ENCODE measurements at regions not wholly inside any gene's neighbourhood (a gene's known extent, or its start where the extent isn't known, plus 50 kb on each side); places are given as distances from the start of the nearest gene placed in this dataset.
"Not testable (repeated sequence)": the region's sequence is repeated elsewhere in the genome, so short reads cannot be mapped to it uniquely, and the experiment has no call there.

GRCh38 chr2:155583674-155584195 lies 748.8 kb downstream of the NR4A2 start:
- ChIA-PET CTCF (no interaction called here), POLR2A (no interaction called here)
- no peak for TF ChIP-seq SP1 (IDR thresholded peaks at IDR 0.05)
- TF ChIP-seq ZNF384 (IDR thresholded peaks at IDR 0.05) = no peak
- no peak for TF ChIP-seq BHLHE40 (IDR thresholded peaks at IDR 0.05; ENCODE audit: borderline replicate concordance)
- no peak for TF ChIP-seq SUZ12 (IDR thresholded peaks at IDR 0.05)
- no peak for TF ChIP-seq ELF4 (IDR thresholded peaks at IDR 0.05)
- TF ChIP-seq FOXM1 (IDR thresholded peaks at IDR 0.05; ENCODE audit: borderline replicate concordance) = no peak
- no peak for DNase-seq (ENCODE audit: extremely low spot score)

- CTCF ChIA-PET = no interaction called here
- no peak for TF ChIP-seq SP1 (IDR thresholded peaks at IDR 0.05)
- no peak for TF ChIP-seq FOXK2 (IDR thresholded peaks at IDR 0.05)
- no peak for TF ChIP-seq HDGF (IDR thresholded peaks at IDR 0.05; ENCODE audit: borderline replicate concordance)
- no peak for TF ChIP-seq SUZ12 (IDR thresholded peaks at IDR 0.05)
- no peak for TF ChIP-seq LEF1 (IDR thresholded peaks at IDR 0.05; ENCODE audit: borderline replicate concordance)
- no peak for TF ChIP-seq ZNF384 (IDR thresholded peaks at IDR 0.05)
- no peak for TF ChIP-seq ELF4 (IDR thresholded peaks at IDR 0.05)
- no peak for TF ChIP-seq TARDBP (IDR thresholded peaks at IDR 0.05)
- no peak for TF ChIP-seq ARNT (IDR thresholded peaks at IDR 0.05)
- TF ChIP-seq FOXM1 (IDR thresholded peaks at IDR 0.05; ENCODE audit: borderline replicate concordance) = no peak
- no peak for DNase-seq (ENCODE audit: extremely low spot score)
- POLR2A ChIA-PET = no interaction called here
Measured at GRCh38 chr2:155574941-155575340, 757.6 kb downstream of the NR4A2 start.

DNA sequence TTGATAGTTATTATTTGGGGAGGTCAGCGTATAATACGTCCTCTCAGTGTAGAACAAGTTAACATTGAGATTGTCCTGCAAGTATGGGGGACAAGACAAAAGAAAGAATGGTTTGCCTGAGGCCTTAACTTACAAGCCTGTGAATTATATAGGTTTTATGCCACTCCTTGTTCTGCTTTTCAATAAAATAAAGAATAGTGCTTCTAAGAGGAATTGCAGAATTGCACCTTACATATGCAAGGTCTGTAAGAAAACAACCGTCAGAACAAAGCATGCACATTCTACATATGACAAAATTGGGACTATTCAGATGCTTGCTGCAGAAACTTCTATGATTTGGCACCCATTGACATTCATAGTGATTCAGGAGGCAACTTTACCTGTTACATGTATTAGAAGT lies 785.0 kb downstream of the NR4A2 start:
- DNase-seq (ENCODE audit: extremely low spot score) = no peak
- no peak for TF ChIP-seq TARDBP (IDR thresholded peaks at IDR 0.05)
- TF ChIP-seq FOXM1 (IDR thresholded peaks at IDR 0.05; ENCODE audit: borderline replicate concordance) = no peak
- no peak for TF ChIP-seq FOXA1 (IDR thresholded peaks at IDR 0.05)
- no peak for TF ChIP-seq HDGF (IDR thresholded peaks at IDR 0.05; ENCODE audit: borderline replicate concordance)
- TF ChIP-seq FOXK2 (IDR thresholded peaks at IDR 0.05) = no peak
- TF ChIP-seq ELF4 (IDR thresholded peaks at IDR 0.05) = no peak
- TF ChIP-seq CTBP1 (IDR thresholded peaks at IDR 0.05; ENCODE audit: borderline replicate concordance) = no peak
- no peak for TF ChIP-seq BHLHE40 (IDR thresholded peaks at IDR 0.05; ENCODE audit: borderline replicate concordance)
- no peak for TF ChIP-seq SUZ12 (IDR thresholded peaks at IDR 0.05)
- no peak for TF ChIP-seq L3MBTL2 (conservative IDR thresholded peaks at IDR 0.05)
- TF ChIP-seq ARNT (IDR thresholded peaks at IDR 0.05) = no peak
- TF ChIP-seq LEF1 (IDR thresholded peaks at IDR 0.05; ENCODE audit: borderline replicate concordance) = no peak
- no peak for TF ChIP-seq ZNF384 (IDR thresholded peaks at IDR 0.05)
- TF ChIP-seq NFRKB (IDR thresholded peaks at IDR 0.05) = no peak
- CTCF ChIA-PET = no interaction called here
- POLR2A ChIA-PET = no interaction called here

- no peak for TF ChIP-seq NFRKB (IDR thresholded peaks at IDR 0.05)
- TF ChIP-seq FOXM1 (IDR thresholded peaks at IDR 0.05; ENCODE audit: borderline replicate concordance) = no peak
- no peak for TF ChIP-seq FOXK2 (IDR thresholded peaks at IDR 0.05)
- TF ChIP-seq, protein P1, sequence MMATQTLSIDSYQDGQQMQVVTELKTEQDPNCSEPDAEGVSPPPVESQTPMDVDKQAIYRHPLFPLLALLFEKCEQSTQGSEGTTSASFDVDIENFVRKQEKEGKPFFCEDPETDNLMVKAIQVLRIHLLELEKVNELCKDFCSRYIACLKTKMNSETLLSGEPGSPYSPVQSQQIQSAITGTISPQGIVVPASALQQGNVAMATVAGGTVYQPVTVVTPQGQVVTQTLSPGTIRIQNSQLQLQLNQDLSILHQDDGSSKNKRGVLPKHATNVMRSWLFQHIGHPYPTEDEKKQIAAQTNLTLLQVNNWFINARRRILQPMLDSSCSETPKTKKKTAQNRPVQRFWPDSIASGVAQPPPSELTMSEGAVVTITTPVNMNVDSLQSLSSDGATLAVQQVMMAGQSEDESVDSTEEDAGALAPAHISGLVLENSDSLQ (IDR thresholded peaks at IDR 0.05) = no peak
- TF ChIP-seq SP1 (IDR thresholded peaks at IDR 0.05) = no peak
- no peak for TF ChIP-seq HDGF (IDR thresholded peaks at IDR 0.05; ENCODE audit: borderline replicate concordance)
- no peak for TF ChIP-seq CTBP1 (IDR thresholded peaks at IDR 0.05; ENCODE audit: borderline replicate concordance)
- TF ChIP-seq ZNF384 (IDR thresholded peaks at IDR 0.05) = no peak
- no peak for TF ChIP-seq L3MBTL2 (conservative IDR thresholded peaks at IDR 0.05)
- no peak for TF ChIP-seq ARNT (IDR thresholded peaks at IDR 0.05)
- TF ChIP-seq BHLHE40 (IDR thresholded peaks at IDR 0.05; ENCODE audit: borderline replicate concordance) = no peak
- TF ChIP-seq FOXA1 (IDR thresholded peaks at IDR 0.05) = no peak
- no peak for TF ChIP-seq LEF1 (IDR thresholded peaks at IDR 0.05; ENCODE audit: borderline replicate concordance)
- no peak for TF ChIP-seq SUZ12 (IDR thresholded peaks at IDR 0.05)
- no peak for TF ChIP-seq ELF4 (IDR thresholded peaks at IDR 0.05)
- no peak for TF ChIP-seq TARDBP (IDR thresholded peaks at IDR 0.05)
- DNase-seq (ENCODE audit: extremely low spot score) = no peak
- ChIA-PET CTCF (no interaction called here), POLR2A (no interaction called here)
Measured at GRCh38 chr2:155546721-155547555, 785.6 kb downstream of the NR4A2 start.

DNA sequence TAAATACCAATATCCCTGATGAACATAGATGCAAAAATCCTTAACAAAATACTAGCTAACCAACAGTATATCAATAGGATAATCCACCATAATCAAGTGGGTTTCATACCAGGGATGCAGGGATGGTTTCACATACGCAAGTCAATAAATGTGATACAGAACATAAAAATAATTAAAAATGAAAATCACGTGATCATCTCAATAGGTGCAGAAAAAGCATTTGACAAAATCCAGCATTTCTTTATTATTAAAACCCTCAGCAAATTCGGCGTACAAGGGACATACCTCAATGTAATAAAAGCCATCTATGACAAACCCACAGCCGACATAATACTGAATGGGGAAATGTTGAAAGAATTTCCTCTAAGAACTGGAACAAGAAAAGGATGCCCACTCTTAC lies 793.5 kb downstream of the NR4A2 start:
- CTCF ChIA-PET; DNase-seq (ENCODE audit: extremely low spot score); POLR2A ChIA-PET: not testable (repeated sequence)

- no peak for DNase-seq (ENCODE audit: extremely low spot score)
- ChIA-PET CTCF (no interaction called here), POLR2A (no interaction called here)
- TF ChIP-seq NFRKB (IDR thresholded peaks at IDR 0.05) = no peak
- no peak for TF ChIP-seq SP1 (IDR thresholded peaks at IDR 0.05)
- no peak for TF ChIP-seq FOXA1 (IDR thresholded peaks at IDR 0.05)
- no peak for TF ChIP-seq CTBP1 (IDR thresholded peaks at IDR 0.05; ENCODE audit: borderline replicate concordance)
Measured at GRCh38 chr2:155528034-155528433, 804.5 kb downstream of the NR4A2 start.

DNA sequence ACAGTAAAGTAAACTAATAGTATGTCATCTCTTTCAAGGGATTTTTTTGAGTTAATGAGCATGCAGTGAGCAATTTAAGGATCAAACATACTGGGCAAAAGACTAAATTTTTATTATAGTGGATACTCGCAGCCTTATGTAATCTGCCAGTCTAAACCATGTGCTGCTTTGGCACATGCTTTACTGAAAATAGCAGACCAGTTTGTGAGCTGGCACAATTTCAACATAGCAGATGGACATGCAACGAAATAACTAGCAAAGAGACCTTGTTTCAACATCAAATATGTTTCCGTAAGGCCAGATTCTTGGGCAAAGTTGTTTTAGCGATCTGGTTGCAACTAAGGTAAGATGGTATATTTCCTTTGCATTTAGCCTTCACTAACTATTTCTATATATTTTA lies 807.3 kb downstream of the NR4A2 start:
- POLR2A ChIA-PET = no interaction called here
- DNase-seq (ENCODE audit: extremely low spot score) = no peak
- no peak for TF ChIP-seq TARDBP (IDR thresholded peaks at IDR 0.05)
- no peak for TF ChIP-seq ZNF384 (IDR thresholded peaks at IDR 0.05)
- no peak for TF ChIP-seq ARNT (IDR thresholded peaks at IDR 0.05)
- no peak for TF ChIP-seq SP1 (IDR thresholded peaks at IDR 0.05)
- TF ChIP-seq LEF1 (IDR thresholded peaks at IDR 0.05; ENCODE audit: borderline replicate concordance) = no peak
- no peak for TF ChIP-seq SUZ12 (IDR thresholded peaks at IDR 0.05)
- no peak for TF ChIP-seq BHLHE40 (IDR thresholded peaks at IDR 0.05; ENCODE audit: borderline replicate concordance)
- TF ChIP-seq NFRKB (IDR thresholded peaks at IDR 0.05) = no peak
- no peak for TF ChIP-seq ELF4 (IDR thresholded peaks at IDR 0.05)
- TF ChIP-seq FOXA1 (IDR thresholded peaks at IDR 0.05) = no peak
- TF ChIP-seq, protein P1 (IDR thresholded peaks at IDR 0.05) = no peak
- TF ChIP-seq L3MBTL2 (conservative IDR thresholded peaks at IDR 0.05) = no peak
- TF ChIP-seq HDGF (IDR thresholded peaks at IDR 0.05; ENCODE audit: borderline replicate concordance) = no peak
- no peak for TF ChIP-seq FOXM1 (IDR thresholded peaks at IDR 0.05; ENCODE audit: borderline replicate concordance)
- TF ChIP-seq FOXK2 (IDR thresholded peaks at IDR 0.05) = no peak
- TF ChIP-seq CTBP1 (IDR thresholded peaks at IDR 0.05; ENCODE audit: borderline replicate concordance) = no peak
- CTCF ChIA-PET = no interaction called here
